ENCODE measurements at regions not wholly inside any gene's neighbourhood (a gene's known extent, or its start where the extent isn't known, plus 50 kb on each side); places are given as distances from the start of the nearest gene placed in this dataset.

DNA sequence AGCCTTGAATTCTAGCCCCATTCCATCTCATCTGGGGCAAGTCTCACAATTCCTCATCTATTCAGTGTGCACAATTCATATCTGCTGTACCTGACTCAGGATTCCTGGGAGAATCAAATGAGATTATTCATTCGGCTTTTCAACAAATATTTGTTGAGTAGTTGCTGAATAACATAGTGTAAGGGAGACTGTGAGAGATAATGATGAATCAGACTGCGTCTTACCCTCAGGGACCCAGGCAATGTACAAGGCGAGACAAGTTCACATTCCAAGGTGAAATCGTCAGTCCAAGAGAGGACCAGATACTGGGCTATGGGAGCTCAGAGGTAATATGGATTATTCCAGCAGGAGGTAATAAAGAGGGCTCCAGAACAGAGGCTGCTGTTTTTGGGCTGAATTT is 67.8 kb upstream of the SMYD2 start:
- TF ChIP-seq, protein P1, sequence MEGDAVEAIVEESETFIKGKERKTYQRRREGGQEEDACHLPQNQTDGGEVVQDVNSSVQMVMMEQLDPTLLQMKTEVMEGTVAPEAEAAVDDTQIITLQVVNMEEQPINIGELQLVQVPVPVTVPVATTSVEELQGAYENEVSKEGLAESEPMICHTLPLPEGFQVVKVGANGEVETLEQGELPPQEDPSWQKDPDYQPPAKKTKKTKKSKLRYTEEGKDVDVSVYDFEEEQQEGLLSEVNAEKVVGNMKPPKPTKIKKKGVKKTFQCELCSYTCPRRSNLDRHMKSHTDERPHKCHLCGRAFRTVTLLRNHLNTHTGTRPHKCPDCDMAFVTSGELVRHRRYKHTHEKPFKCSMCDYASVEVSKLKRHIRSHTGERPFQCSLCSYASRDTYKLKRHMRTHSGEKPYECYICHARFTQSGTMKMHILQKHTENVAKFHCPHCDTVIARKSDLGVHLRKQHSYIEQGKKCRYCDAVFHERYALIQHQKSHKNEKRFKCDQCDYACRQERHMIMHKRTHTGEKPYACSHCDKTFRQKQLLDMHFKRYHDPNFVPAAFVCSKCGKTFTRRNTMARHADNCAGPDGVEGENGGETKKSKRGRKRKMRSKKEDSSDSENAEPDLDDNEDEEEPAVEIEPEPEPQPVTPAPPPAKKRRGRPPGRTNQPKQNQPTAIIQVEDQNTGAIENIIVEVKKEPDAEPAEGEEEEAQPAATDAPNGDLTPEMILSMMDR (IDR thresholded peaks at IDR 0.05; ENCODE audit: low read depth, low read length, poor library complexity, severe bottlenecking), result no peak
- TF ChIP-seq EZH2phosphoT487 (IDR thresholded peaks at IDR 0.05; ENCODE audit: borderline replicate concordance, low read length), result no peak

All from DOHH2 (cell line).